MM.1S (cell line): ENCODE measurements at regions not wholly inside any gene's neighbourhood (a gene's known extent, or its start where the extent isn't known, plus 50 kb on each side); places are given as distances from the start of the nearest gene placed in this dataset.

Experiments used
- DNase-seq: peaks from one replicate; pipeline ENCODE4 v3.0.0-alpha.2; 2015
- H2AFZ ChIP-seq: fragments of 300-600 bp; sonication (generic); 2 replicates; pipeline ENCODE4 v1.6.0; 2016; ENCODE audit warnings: antibody characterized with exemption, low read length
- H3F3A ChIP-seq: fragments of 300-600 bp; sonication (generic); 2 replicates; pipeline ENCODE4 v1.6.1; 2016; ENCODE audit warnings: mild to moderate bottlenecking, antibody characterized with exemption, low read length, moderate library complexity, mixed read lengths; ENCODE audit not compliant: insufficient read depth
- H3K27ac ChIP-seq: fragments of 300-600 bp; sonication (generic); 2 replicates; pipeline ENCODE4 v1.5.1; 2016; ENCODE audit warnings: mild to moderate bottlenecking, low read length
- H3K27me3 ChIP-seq: fragments of 300-600 bp; sonication (generic); replicated peaks from 2 replicates; pipeline ENCODE4 v1.6.0; 2016; ENCODE audit warnings: low read length; ENCODE audit not compliant: insufficient read depth
- H3K36me3 ChIP-seq: fragments of 300-600 bp; sonication (generic); replicated peaks from 2 replicates; pipeline ENCODE4 v1.6.1; 2016; ENCODE audit warnings: mild to moderate bottlenecking, low read length, mixed read lengths; ENCODE audit not compliant: insufficient read depth
- H3K4me1 ChIP-seq: fragments of 300-600 bp; sonication (generic); 2 replicates; pipeline ENCODE4 v1.6.1; 2016; ENCODE audit warnings: low read length, mixed read lengths
- H3K4me2 ChIP-seq: fragments of 300-600 bp; sonication (generic); 2 replicates; pipeline ENCODE4 v1.6.0; 2016; ENCODE audit warnings: low read depth, low read length
- H3K4me3 ChIP-seq: fragments of 300-600 bp; sonication (generic); 2 replicates; pipeline ENCODE4 v1.5.1; 2016; ENCODE audit warnings: low read length, mixed read lengths
- H3K79me2 ChIP-seq: fragments of 300-600 bp; sonication (generic); 2 replicates; pipeline ENCODE4 v1.6.1; 2016; ENCODE audit warnings: mixed run types, low read length, mixed read lengths
- H3K9ac ChIP-seq: fragments of 300-600 bp; sonication (generic); 2 replicates; pipeline ENCODE4 v1.6.1; 2016; ENCODE audit warnings: low read length, mixed read lengths
- H3K9me2 ChIP-seq: fragments of 300-600 bp; sonication (generic); replicated peaks from 2 replicates; pipeline ENCODE4 v1.6.1; 2016; ENCODE audit warnings: mild to moderate bottlenecking, low read length, mixed read lengths; ENCODE audit not compliant: insufficient read depth
- H3K9me3 ChIP-seq: fragments of 300-600 bp; sonication (generic); replicated peaks from 2 replicates; pipeline ENCODE4 v1.6.1; 2016; ENCODE audit warnings: mild to moderate bottlenecking, low read length, mixed read lengths; ENCODE audit not compliant: insufficient read depth
- H4K20me1 ChIP-seq: fragments of 300-600 bp; sonication (generic); 2 replicates; pipeline ENCODE4 v1.6.1; 2016; ENCODE audit warnings: mild to moderate bottlenecking, low read length, moderate library complexity, mixed read lengths; ENCODE audit not compliant: insufficient read depth
- CTCF ChIP-seq: fragments of 300-600 bp; sonication (generic); IDR thresholded peaks from 2 replicates; pipeline ENCODE4 v1.5.1; 2016; ENCODE audit warnings: antibody characterized with exemption, low read length, mixed read lengths
- EZH2 ChIP-seq: fragments of 300-600 bp; sonication (generic); optimal IDR thresholded peaks from 2 replicates; pipeline ENCODE3; 2017; ENCODE audit warnings: low read depth, mild to moderate bottlenecking, antibody characterized with exemption, low read length, mixed read lengths
- EZH2phosphoT487 ChIP-seq: fragments of 300-600 bp; sonication (generic); IDR thresholded peaks from 2 replicates; pipeline ENCODE4 v1.6.1; 2018; ENCODE audit warnings: antibody characterized with exemption, low read length

- Histone ChIP-seq H3K79me2 (no peaks in the 10 kb centered on the region), H3K36me3 (no peaks in the 10 kb centered on the region), H3K4me1 (no peaks in the 10 kb centered on the region), H3F3A (no peaks in the 10 kb centered on the region), H3K4me2 (no peak overlapping the region), H3K4me3 (no peak overlapping the region), H3K9me3 (no peaks in the 10 kb centered on the region), H2AFZ (no peak overlapping the region), H3K27ac (no peak overlapping the region), H4K20me1 (no peaks in the 10 kb centered on the region), H3K9ac (no peak overlapping the region), H3K27me3 (no peaks in the 10 kb centered on the region), H3K9me2 (no peaks in the 10 kb centered on the region)
- DNase-seq: no peak
- no peak for TF ChIP-seq EZH2phosphoT487
- no peak for TF ChIP-seq CTCF
- no peak for TF ChIP-seq EZH2
Observed at GRCh38 chr13:26943748-26944147, 183.2 kb upstream of the GPR12 start.

DNA sequence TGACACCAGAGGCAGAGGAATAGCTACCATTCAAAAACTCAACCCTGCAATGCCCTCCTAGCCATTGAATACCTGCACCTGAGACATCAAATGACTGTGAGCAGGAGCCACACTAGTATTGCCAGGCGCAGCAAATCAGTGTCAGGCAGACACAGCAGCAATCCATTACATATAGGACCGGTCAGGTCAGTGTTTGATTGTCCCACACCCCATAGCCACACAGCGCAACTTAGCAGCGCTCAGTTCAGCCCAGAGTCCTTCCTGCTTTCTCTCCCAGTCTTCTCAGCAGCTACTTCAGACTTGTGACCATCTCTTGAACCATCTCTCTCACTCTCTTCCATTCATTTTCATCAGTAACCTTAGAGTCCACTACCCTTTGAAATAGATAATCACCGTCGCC is 181.6 kb upstream of the GPR12 start:
- no peaks in the 10 kb centered on the region for H3F3A ChIP-seq
- no peaks in the 10 kb centered on the region for H3K4me1 ChIP-seq
- no peak for DNase-seq
- no peak for TF ChIP-seq EZH2
- no peaks in the 10 kb centered on the region for H3K27me3 ChIP-seq
- H3K9ac ChIP-seq: no peak overlapping the region
- no peaks in the 10 kb centered on the region for H3K36me3 ChIP-seq
- H3K4me3 ChIP-seq: no peak overlapping the region
- H3K9me3 ChIP-seq: no peaks in the 10 kb centered on the region
- H3K4me2 ChIP-seq: no peak overlapping the region
- no peak overlapping the region for H3K27ac ChIP-seq
- H2AFZ ChIP-seq: no peak overlapping the region
- no peaks in the 10 kb centered on the region for H3K9me2 ChIP-seq
- no peaks in the 10 kb centered on the region for H3K79me2 ChIP-seq
- no peaks in the 10 kb centered on the region for H4K20me1 ChIP-seq

DNA sequence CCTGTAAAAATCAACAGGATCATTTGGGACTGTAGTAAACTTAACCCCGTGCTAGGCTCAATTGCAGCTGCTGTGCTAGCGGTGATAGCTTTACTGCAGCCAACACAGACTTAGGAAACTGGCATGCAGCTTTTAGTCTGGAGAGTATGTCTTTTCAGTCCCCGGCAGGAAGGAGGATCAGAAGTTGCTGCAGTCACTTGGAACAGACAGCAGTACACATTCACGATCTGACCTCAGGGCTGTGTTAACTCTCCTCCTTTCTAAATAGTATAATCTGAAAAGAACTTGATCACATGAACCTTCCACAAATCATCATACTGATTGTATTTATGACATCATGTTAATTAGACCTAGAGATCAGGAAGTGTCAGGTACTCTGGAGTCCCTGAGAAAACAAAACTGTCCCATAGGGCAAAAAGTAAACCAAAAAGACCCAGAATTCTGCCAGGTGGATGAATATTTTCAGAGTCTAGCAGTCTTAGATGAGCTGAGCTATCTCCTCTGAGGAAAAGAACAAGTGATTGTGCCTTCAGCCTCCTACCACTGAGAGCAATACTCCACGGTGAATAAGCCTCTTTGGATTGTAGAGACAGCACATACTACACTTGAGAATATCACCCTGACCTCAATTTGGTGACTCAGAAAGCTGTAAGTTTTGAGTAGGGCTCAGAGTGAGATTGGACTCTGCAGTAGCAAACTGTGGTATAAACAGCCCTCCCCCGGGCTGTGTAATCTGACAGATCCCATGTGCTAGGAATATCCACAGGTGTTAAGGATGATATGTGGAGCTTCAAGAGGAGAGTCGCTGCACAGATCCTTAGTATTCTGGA is 181.0 kb upstream of the GPR12 start:
- H3K4me2 ChIP-seq: no peak overlapping the region

GRCh38 chr13:26934096-26934495 is 173.5 kb upstream of the GPR12 start:
- Histone ChIP-seq H3K9ac (no peak overlapping the region), H3K4me1 (no peaks in the 10 kb centered on the region), H3K36me3 (no peaks in the 10 kb centered on the region), H3K4me2 (no peak overlapping the region), H3F3A (no peaks in the 10 kb centered on the region), H3K9me2 (no peaks in the 10 kb centered on the region), H2AFZ (no peak overlapping the region), H3K4me3 (no peak overlapping the region), H3K27me3 (no peaks in the 10 kb centered on the region), H4K20me1 (no peaks in the 10 kb centered on the region), H3K79me2 (no peaks in the 10 kb centered on the region), H3K9me3 (no peaks in the 10 kb centered on the region), H3K27ac (no peak overlapping the region)
- no peak for TF ChIP-seq EZH2phosphoT487
- TF ChIP-seq CTCF: no peak
- no peak for TF ChIP-seq EZH2
- no peak for DNase-seq

More for the DNA sequence above, 181.0 kb upstream of the GPR12 start:
- TF ChIP-seq EZH2phosphoT487: no peak
- no peak for TF ChIP-seq EZH2
- no peaks in the 10 kb centered on the region for H3K9me2 ChIP-seq
- H3K27ac ChIP-seq: no peak overlapping the region
- H2AFZ ChIP-seq: no peak overlapping the region
- no peaks in the 10 kb centered on the region for H3F3A ChIP-seq
- H4K20me1 ChIP-seq: no peaks in the 10 kb centered on the region
- H3K27me3 ChIP-seq: no peaks in the 10 kb centered on the region
- H3K4me3 ChIP-seq: no peak overlapping the region
- H3K36me3 ChIP-seq: no peaks in the 10 kb centered on the region
- H3K9ac ChIP-seq: no peak overlapping the region
- no peak for DNase-seq
- H3K79me2 ChIP-seq: no peaks in the 10 kb centered on the region
- no peaks in the 10 kb centered on the region for H3K4me1 ChIP-seq
- no peaks in the 10 kb centered on the region for H3K9me3 ChIP-seq
